Bronchial epithelial cell (primary cell): ENCODE measurements at regions not wholly inside any gene's neighbourhood (a gene's known extent, or its start where the extent isn't known, plus 50 kb on each side); places are given as distances from the start of the nearest gene placed in this dataset.
"Not testable (repeated sequence)": the region's sequence is repeated elsewhere in the genome, so short reads cannot be mapped to it uniquely, and the experiment has no call there.

Source experiments
- DNase-seq: peaks from one replicate; pipeline ENCODE4 v3.0.0-alpha.2; 2010; ENCODE audit warnings: low read depth
- FAIRE-seq: peaks from 2 replicates; lab custom pipeline; 2011; peaks lifted over from hg19 to GRCh38; lab: Jason Lieb, UNC
- H3K27me3 ChIP-seq: 2 replicates; pipeline ENCODE4 v1.5.1; 2011; ENCODE audit warnings: low read length; ENCODE audit not compliant: control insufficient read depth, insufficient read depth
- H3K36me3 ChIP-seq: 2 replicates; pipeline ENCODE4 v1.5.1; 2011; ENCODE audit warnings: low read length; ENCODE audit not compliant: control insufficient read depth, insufficient read depth
- H3K4me3 ChIP-seq: 2 replicates; pipeline ENCODE4 v1.5.1; 2011; ENCODE audit warnings: mild to moderate bottlenecking, low read depth, low read length, control low read depth
- TF ChIP-seq, protein P1 (sequence below): IDR thresholded peaks from 2 replicates; pipeline ENCODE4 v1.5.1; 2011; ENCODE audit warnings: mild to moderate bottlenecking, moderate library complexity, low read length, control low read depth, inconsistent platforms; ENCODE audit not compliant: insufficient read depth, severe bottlenecking

DNA sequence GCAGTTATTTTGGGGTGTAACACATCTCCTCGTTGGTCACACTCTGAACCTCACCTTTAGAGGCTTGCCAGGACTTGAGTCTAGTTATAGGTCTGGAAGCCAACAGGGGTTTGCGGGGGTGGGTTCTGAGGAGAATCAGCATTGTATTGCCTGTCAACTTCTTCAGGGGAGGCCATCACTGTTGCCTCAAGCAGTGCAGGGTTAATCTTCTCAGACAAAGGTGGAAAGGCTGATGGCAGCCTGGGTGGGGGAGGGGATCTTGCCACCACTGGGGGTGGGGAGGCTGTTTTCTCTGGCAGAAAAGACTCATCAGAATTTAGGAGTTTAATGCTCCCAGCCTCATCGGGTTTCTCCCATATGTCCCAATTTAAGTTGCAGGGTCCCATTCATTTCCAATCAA lies 387.8 kb downstream of the PRR32 start:
- TF ChIP-seq, protein P1, sequence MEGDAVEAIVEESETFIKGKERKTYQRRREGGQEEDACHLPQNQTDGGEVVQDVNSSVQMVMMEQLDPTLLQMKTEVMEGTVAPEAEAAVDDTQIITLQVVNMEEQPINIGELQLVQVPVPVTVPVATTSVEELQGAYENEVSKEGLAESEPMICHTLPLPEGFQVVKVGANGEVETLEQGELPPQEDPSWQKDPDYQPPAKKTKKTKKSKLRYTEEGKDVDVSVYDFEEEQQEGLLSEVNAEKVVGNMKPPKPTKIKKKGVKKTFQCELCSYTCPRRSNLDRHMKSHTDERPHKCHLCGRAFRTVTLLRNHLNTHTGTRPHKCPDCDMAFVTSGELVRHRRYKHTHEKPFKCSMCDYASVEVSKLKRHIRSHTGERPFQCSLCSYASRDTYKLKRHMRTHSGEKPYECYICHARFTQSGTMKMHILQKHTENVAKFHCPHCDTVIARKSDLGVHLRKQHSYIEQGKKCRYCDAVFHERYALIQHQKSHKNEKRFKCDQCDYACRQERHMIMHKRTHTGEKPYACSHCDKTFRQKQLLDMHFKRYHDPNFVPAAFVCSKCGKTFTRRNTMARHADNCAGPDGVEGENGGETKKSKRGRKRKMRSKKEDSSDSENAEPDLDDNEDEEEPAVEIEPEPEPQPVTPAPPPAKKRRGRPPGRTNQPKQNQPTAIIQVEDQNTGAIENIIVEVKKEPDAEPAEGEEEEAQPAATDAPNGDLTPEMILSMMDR: no peak
- H3K36me3 ChIP-seq: no peaks in the 10 kb centered on the region
- no peak overlapping the region for H3K4me3 ChIP-seq
- FAIRE-seq (no peak), DNase-seq (no peak)
- H3K27me3 ChIP-seq: no peaks in the 10 kb centered on the region

DNA sequence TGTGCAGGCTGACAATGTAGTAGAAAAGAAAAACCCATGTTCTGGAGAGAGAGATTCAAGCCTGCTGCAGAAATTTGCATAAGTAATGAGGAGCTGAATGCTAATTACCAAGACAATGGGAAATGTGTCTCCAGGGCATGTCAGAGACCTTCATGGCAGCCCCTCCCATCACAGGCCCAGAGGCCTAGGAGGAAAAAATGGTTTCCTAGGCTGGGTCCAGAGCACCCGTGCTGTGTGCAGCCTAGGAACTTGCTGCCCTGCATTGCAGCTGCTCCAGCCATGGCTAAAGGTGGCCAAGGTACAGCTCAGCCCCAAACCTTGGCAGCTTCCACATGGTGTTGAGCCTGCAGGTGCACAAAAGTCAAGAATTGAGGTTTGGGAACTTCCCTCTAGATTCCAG lies 402.3 kb downstream of the PRR32 start:
- H3K36me3 ChIP-seq, H3K27me3 ChIP-seq, FAIRE-seq, DNase-seq, H3K4me3 ChIP-seq: not testable (repeated sequence)

DNA sequence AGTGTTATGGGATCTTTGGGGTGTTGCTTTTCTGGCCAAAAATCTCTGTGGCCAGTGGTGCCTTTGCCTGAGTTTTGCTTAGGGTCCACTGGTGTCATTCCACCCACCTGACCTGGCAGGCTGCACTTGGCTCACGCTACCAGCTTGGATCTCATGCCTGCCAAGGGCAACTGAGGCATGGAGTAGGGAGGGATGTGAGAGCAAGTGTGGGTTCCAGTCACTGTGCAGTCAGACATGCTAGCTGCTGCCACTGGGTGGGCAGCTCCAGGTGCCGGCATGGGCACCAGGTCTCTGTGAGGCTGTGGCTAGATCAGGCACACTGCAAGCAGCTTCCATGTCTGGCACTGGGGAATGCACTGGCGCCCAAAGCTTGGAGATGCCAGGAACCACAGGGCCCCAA lies 424.1 kb downstream of the PRR32 start:
- H3K27me3 ChIP-seq: no peaks in the 10 kb centered on the region
- FAIRE-seq (no peak), DNase-seq (no peak)
- H3K36me3 ChIP-seq: no peaks in the 10 kb centered on the region
- TF ChIP-seq, protein P1: no peak
- no peak overlapping the region for H3K4me3 ChIP-seq

DNA sequence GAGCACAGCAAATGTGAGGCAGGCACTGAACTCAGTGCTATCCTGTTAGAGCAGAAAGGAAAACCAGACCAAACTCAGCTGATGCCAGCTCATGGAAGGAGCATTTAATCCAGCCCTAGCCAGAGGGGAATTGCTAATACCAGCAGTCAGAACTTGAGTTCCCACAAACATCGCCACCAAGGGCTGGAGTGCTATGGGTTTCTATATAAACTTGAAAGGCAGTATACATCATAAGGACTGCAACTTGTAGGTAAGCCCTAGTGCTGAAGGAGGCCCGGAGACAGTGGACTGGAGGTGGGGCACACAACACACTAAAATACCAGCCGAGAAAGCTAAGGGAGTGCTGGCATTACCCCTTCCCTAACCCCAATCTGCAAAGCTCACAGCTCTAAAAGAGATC lies 440.2 kb downstream of the PRR32 start:
- FAIRE-seq (no peak), DNase-seq (peak; percentile 0)
- Histone ChIP-seq H3K27me3 (no peaks in the 10 kb centered on the region), H3K4me3 (no peak overlapping the region), H3K36me3 (no peaks in the 10 kb centered on the region)
- TF ChIP-seq, protein P1: no peak

DNA sequence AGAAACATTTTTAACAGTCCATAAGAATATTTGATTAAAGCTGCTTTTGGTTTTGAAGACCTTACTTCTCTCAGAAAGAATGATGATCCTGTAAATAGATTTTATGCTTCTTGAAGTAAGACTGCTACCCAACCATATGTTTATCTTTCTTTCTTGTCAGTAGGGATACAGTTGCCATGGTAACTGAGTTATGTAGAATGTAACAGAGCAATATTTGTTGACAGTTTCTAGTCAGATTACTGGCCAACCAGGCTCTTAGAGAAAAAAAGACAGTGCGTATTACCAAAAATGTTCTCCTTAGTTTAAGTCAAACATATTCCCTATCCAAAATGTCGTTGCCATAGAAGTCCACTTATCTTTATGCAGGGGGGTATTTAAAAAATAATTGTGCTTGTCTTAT lies 456.8 kb downstream of the PRR32 start:
- no peak for DNase-seq
- TF ChIP-seq, protein P1: no peak
- Histone ChIP-seq H3K4me3 (no peak overlapping the region), H3K36me3 (no peaks in the 10 kb centered on the region), H3K27me3 (no peaks in the 10 kb centered on the region)
- FAIRE-seq: no peak

DNA sequence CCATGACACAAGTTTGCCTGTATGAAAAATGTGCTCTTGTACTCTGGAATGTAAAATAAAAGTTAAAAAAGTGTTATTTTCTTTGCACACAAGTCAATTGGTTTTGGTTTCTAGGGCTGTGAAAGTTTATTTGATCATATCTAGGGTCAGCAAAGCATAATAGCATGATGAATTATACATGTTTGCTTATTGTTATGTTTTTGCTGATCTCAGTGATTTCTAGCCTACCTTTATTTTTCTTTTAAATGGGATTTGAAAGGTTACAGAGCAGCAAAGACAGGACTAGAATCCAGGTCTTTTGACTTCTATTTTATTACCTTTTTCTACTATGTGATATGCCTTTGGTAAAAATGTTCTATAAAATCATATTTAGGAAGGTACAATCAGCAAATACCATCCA lies 481.0 kb downstream of the PRR32 start:
- H3K36me3 ChIP-seq: no peaks in the 10 kb centered on the region
- DNase-seq (no peak), FAIRE-seq (no peak)
- H3K27me3 ChIP-seq: no peaks in the 10 kb centered on the region
- TF ChIP-seq, protein P1: no peak
- H3K4me3 ChIP-seq: no peak overlapping the region
